Panc1 (cell line): ENCODE measurements at regions not wholly inside any gene's neighbourhood (a gene's known extent, or its start where the extent isn't known, plus 50 kb on each side); places are given as distances from the start of the nearest gene placed in this dataset.

Source experiments
- ATAC-seq: fragments of 200-7000 bp; cut with Tn5 transposase; 2 replicates; pipeline ENCODE4 v1.9.1; 2020; ENCODE audit warnings: mild to moderate bottlenecking, moderate library complexity
- BruUV-seq: library from RNA; stranded (reverse); fragments of 400-500 nt; replicated peaks from 2 replicates; lab custom pipeline; 2021; lab: Mats Ljungman, UMichigan
- CTCF ChIA-PET: fragments of 300-600 bp; sonication (Branson Sonifier 250); formaldehyde crosslinking; loops from one replicate; lab custom pipeline; 2022; ENCODE audit warnings: antibody characterized with exemption; lab: Charles Lee
- POLR2A ChIA-PET: fragments of 300-600 bp; sonication (Branson Sonifier 250); formaldehyde crosslinking; loops from one replicate; lab custom pipeline; 2022; ENCODE audit warnings: antibody characterized with exemption; lab: Charles Lee
- DNase-seq: peaks from one replicate; pipeline ENCODE4 v3.0.0-alpha.2; 2010; ENCODE audit warnings: low read depth, low spot score
- H3K27ac ChIP-seq: 2 replicates; pipeline ENCODE4 v1.5.1; 2011; ENCODE audit warnings: mild to moderate bottlenecking, low read length, inconsistent platforms
- H3K27me3 ChIP-seq: fragments of 200-500 bp; sonication (Bioruptor generic); 2 replicates; pipeline ENCODE4 v1.6.0; 2014; ENCODE audit warnings: low read length, inconsistent platforms; ENCODE audit not compliant: control insufficient read depth, insufficient read depth
- H3K36me3 ChIP-seq: fragments of 200-500 bp; sonication (Bioruptor generic); 2 replicates; pipeline ENCODE4 v1.5.1; 2014; ENCODE audit warnings: inconsistent platforms, mild to moderate bottlenecking, low read length, moderate library complexity; ENCODE audit not compliant: control insufficient read depth, insufficient read depth
- H3K4me1 ChIP-seq: 2 replicates; pipeline ENCODE4 v1.5.1; 2011; ENCODE audit warnings: inconsistent platforms, mild to moderate bottlenecking, low read length, moderate library complexity; ENCODE audit not compliant: control insufficient read depth, insufficient read depth
- H3K4me3 ChIP-seq, 2 experiments: 2 replicates each; pipeline ENCODE4 v1.5.1; 2011 to 2012; ENCODE audit warnings: low read depth in 2 of 2, low read length in 2 of 2, mild to moderate bottlenecking in 2 of 2, inconsistent platforms in 1 of 2, moderate library complexity in 1 of 2
- H3K9me3 ChIP-seq: fragments of 200-500 bp; sonication (Bioruptor generic); 2 replicates; pipeline ENCODE4 v1.5.1; 2014; ENCODE audit warnings: low read depth, mild to moderate bottlenecking, inconsistent platforms, low read length, moderate library complexity; ENCODE audit not compliant: control insufficient read depth, insufficient read depth
- POLR2AphosphoS5 ChIP-seq: IDR thresholded peaks from 2 replicates; pipeline ENCODE4 v1.6.1; 2012; ENCODE audit warnings: mild to moderate bottlenecking, low read depth, low read length, moderate library complexity
- REST ChIP-seq, 2 experiments: IDR thresholded peaks; 2 replicates each; pipeline ENCODE4 v1.6.1; 2011 to 2012; ENCODE audit warnings: low read depth in 2 of 2, control low read depth in 1 of 2, low read length in 1 of 2, mild to moderate bottlenecking in 1 of 2, moderate library complexity in 1 of 2; ENCODE audit not compliant: insufficient read depth in 1 of 2
- SIN3A ChIP-seq: IDR thresholded peaks from 2 replicates; pipeline ENCODE4 v1.6.1; 2012; ENCODE audit warnings: low read depth, mild to moderate bottlenecking, low read length, moderate library complexity, borderline replicate concordance; ENCODE audit not compliant: insufficient read depth
- TCF7L2 ChIP-seq: IDR thresholded peaks from 2 replicates; pipeline ENCODE4 v1.6.1; 2011; ENCODE audit warnings: mild to moderate bottlenecking, low read depth, low read length, inconsistent platforms
- in situ Hi-C: cut with HindIII; loops from 2 replicates; pipeline ENCODE4 v1.10.0; 2016; ENCODE audit warnings: low sequenced_read_pairs, low pct_unique_long_range_greater_than_20kb
- intact Hi-C: fragments of 100-400 bp; cut with micrococcal nuclease; formaldehyde crosslinking; loops from one replicate; pipeline ENCODE4 v1.10.0; 2022; ENCODE audit not compliant: unreplicated experiment
- TF ChIP-seq, protein P1 (sequence below): fragments of 450-650 bp; IDR thresholded peaks from 2 replicates; pipeline ENCODE4 v1.5.1; 2017; ENCODE audit warnings: mild to moderate bottlenecking

DNA sequence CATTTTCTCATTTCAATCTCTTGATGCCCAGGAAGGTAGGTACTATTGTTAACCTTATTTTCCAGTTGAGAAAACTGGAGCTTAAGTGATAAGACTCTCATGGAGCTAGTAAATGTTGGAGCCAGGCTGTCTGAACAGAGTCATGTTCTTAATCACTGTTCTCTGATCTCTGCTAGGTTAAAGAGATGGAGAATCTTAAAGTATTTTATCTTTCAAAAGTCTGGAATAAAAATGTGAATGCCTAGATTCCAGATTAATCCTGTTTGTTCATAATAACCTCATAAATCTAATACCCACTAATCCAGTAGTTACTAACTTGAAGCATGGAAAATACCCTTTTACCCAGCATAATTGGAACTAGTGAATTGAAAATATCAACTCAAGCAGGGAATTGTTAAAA, 341.0 kb upstream of the RGS6 start:
- intact Hi-C loops: no loop called here
- no peaks in the 10 kb centered on the region for H3K36me3 ChIP-seq
- POLR2A ChIA-PET: interaction anchor here (0.5 kb wide), 1 partner anchor 13 kb away, joined by 7 read pairs; no protein-coding TSS in a partner anchor
- DNase-seq: no peak
- no TSS peak for BruUV-seq
- no peak overlapping the region for H3K4me3 ChIP-seq
- H3K27me3 ChIP-seq: no peaks in the 10 kb centered on the region
- no peaks in the 10 kb centered on the region for H3K9me3 ChIP-seq
- H3K27ac ChIP-seq: no peak overlapping the region
- CTCF ChIA-PET: no interaction called here
- in situ Hi-C loops: no loop called here
- ATAC-seq: no peak
- TF ChIP-seq REST (IDR thresholded peaks at IDR 0.05; ENCODE audit: insufficient read depth in 1 of 2, low read depth in 2 of 2, low read length in 1 of 2) (no peak), SIN3A (no peak), TCF7L2 (no peak), POLR2AphosphoS5 (no peak)
- TF ChIP-seq, protein P1, sequence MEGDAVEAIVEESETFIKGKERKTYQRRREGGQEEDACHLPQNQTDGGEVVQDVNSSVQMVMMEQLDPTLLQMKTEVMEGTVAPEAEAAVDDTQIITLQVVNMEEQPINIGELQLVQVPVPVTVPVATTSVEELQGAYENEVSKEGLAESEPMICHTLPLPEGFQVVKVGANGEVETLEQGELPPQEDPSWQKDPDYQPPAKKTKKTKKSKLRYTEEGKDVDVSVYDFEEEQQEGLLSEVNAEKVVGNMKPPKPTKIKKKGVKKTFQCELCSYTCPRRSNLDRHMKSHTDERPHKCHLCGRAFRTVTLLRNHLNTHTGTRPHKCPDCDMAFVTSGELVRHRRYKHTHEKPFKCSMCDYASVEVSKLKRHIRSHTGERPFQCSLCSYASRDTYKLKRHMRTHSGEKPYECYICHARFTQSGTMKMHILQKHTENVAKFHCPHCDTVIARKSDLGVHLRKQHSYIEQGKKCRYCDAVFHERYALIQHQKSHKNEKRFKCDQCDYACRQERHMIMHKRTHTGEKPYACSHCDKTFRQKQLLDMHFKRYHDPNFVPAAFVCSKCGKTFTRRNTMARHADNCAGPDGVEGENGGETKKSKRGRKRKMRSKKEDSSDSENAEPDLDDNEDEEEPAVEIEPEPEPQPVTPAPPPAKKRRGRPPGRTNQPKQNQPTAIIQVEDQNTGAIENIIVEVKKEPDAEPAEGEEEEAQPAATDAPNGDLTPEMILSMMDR: no peak
- H3K4me1 ChIP-seq: no peaks in the 10 kb centered on the region; the same call in 1 of the 2 replicates

DNA sequence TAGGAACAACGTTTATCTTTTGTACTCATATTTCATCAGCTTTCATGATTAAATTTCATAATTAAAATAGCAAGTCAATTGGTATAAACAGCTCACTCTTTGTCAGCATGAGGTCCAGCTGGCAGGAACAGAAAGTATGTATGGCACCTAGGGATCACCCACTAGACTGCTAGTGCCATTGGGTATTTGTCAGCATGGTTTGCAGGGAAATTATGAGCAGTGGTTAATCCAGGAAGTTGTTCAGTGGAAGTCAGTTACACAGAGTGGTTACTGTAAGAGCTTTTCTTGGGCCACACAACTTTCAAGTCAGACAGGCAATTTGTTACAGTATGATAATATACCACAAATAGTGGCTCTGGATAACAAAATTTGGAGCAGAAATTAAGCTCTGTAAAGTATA, 340.3 kb upstream of the RGS6 start:
- no TSS peak for BruUV-seq
- Histone ChIP-seq H3K4me3 (no peak overlapping the region), H3K4me1 (no peaks in the 10 kb centered on the region; the same call in 1 of the 2 replicates), H3K9me3 (no peaks in the 10 kb centered on the region), H3K27me3 (no peaks in the 10 kb centered on the region), H3K36me3 (no peaks in the 10 kb centered on the region), H3K27ac (0 out of 2 replicates have a peak overlapping the region, but pooled peaks have one; percentile 23)
- ATAC-seq: no peak
- ChIA-PET CTCF (no interaction called here), POLR2A (no interaction called here)
- TF ChIP-seq TCF7L2 (no peak), REST (IDR thresholded peaks at IDR 0.05; ENCODE audit: insufficient read depth in 1 of 2, low read depth in 2 of 2, low read length in 1 of 2) (no peak), SIN3A (no peak), POLR2AphosphoS5 (no peak)
- TF ChIP-seq, protein P1: no peak
- in situ Hi-C loops (no loop called here), intact Hi-C loops (no loop called here)
- DNase-seq: peak; percentile 15
